ENCODE measurements at regions not wholly inside any gene's neighbourhood (a gene's known extent, or its start where the extent isn't known, plus 50 kb on each side); places are given as distances from the start of the nearest gene placed in this dataset.

DNA sequence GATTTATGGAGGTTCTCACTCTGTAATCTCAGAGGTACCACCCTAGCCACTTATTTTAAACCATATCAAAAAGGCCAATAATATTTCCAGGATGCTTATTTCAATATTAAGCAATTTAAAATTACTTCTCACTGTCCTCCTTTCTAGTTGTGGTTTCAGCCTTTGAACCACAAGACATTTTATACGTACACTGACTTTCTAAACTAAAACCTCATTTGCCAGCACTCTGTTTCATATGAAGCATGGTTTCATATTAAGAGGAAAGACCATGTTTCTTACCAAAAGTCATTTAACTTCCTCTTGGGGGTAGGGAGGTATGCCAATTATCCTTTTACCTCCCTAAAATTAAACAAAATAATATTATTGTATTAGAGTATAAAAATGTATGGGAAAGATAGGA, 399.8 kb downstream of the CDH7 start:
- intact Hi-C loops (cut with DNase I; ENCODE audit: low total_unique reads) = no loop called here
- Histone ChIP-seq H3K27me3 (no peaks in the 10 kb centered on the region), H3K27ac (no peak overlapping the region), H3K4me3 (no peak overlapping the region), H3K9me3 (no peaks in the 10 kb centered on the region), H3K4me1 (no peaks in the 10 kb centered on the region), H3K36me3 (no peaks in the 10 kb centered on the region)
- TF ChIP-seq POLR2A (IDR thresholded peaks at IDR 0.05) (no peak), POLR2AphosphoS5 (IDR thresholded peaks at IDR 0.05) (no peak), CTCF (IDR thresholded peaks at IDR 0.05) (no peak)
- no peak for DNase-seq (ENCODE audit: low spot score in 2 of 2)

DNA sequence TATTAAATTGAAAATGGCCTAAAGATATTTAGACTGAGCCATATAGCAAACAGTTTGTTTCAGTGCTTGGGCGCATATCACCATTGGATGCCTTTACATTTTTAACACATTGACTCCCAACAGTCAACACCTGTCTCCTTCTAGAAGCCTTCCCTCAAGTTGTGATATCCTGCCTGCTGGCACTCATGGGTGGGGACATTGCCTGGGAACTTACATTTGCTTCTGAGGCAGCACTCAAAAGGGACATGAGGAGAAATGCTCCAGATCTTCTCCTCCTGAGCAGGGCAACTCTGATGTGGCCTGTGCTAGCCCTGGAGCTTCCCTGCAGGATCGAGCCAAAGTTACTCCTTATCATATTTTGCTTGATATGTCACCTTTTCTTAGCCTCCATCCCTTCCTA, 392.2 kb downstream of the CDH7 start:
- Histone ChIP-seq H3K27me3 (no peaks in the 10 kb centered on the region), H3K27ac (no peak overlapping the region), H3K36me3 (no peaks in the 10 kb centered on the region), H3K4me1 (no peaks in the 10 kb centered on the region), H3K4me3 (no peak overlapping the region), H3K9me3 (no peaks in the 10 kb centered on the region)
- intact Hi-C loops (cut with DNase I; ENCODE audit: low total_unique reads) = no loop called here
- TF ChIP-seq CTCF (IDR thresholded peaks at IDR 0.05) (no peak), POLR2A (IDR thresholded peaks at IDR 0.05) (no peak), POLR2AphosphoS5 (IDR thresholded peaks at IDR 0.05) (no peak)
- DNase-seq (ENCODE audit: low spot score in 2 of 2) = no peak

DNA sequence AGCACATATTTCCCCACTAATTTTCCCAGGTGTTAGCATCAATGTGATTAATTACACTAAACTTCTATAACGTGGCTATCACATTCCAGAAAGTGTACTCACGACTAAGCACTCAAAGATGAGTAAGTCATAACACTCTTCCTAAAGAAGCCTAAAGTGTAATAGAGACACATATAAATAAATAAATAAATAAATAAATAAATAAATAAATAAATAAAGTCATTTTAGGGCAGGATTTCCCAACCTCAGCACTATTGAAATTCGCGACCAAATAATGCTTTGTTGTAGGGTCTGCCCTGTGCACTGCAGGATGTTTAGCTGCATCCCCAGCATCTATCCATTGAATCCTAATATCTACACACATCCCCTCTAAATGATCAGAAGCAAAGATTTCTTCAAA, 390.9 kb downstream of the CDH7 start:
- no peak for TF ChIP-seq CTCF (IDR thresholded peaks at IDR 0.05)
- TF ChIP-seq POLR2AphosphoS5 (IDR thresholded peaks at IDR 0.05) = no peak
- TF ChIP-seq POLR2A (IDR thresholded peaks at IDR 0.05) = no peak
- no peaks in the 10 kb centered on the region for H3K4me1 ChIP-seq

GRCh38 chr18:66138642-66139041, 387.8 kb downstream of the CDH7 start:
- Histone ChIP-seq H3K36me3 (no peaks in the 10 kb centered on the region), H3K9me3 (no peaks in the 10 kb centered on the region), H3K27ac (no peak overlapping the region), H3K4me3 (no peak overlapping the region), H3K27me3 (no peaks in the 10 kb centered on the region), H3K4me1 (no peaks in the 10 kb centered on the region)
- DNase-seq (ENCODE audit: low spot score in 2 of 2) = no peak
- intact Hi-C loops (cut with DNase I; ENCODE audit: low total_unique reads) = no loop called here
- TF ChIP-seq POLR2A (IDR thresholded peaks at IDR 0.05) (no peak), POLR2AphosphoS5 (IDR thresholded peaks at IDR 0.05) (no peak), CTCF (IDR thresholded peaks at IDR 0.05) (no peak)

More for the DNA sequence above, 390.9 kb downstream of the CDH7 start:
- Histone ChIP-seq H3K27ac (no peak overlapping the region), H3K27me3 (no peaks in the 10 kb centered on the region), H3K4me3 (no peak overlapping the region), H3K36me3 (no peaks in the 10 kb centered on the region), H3K9me3 (no peaks in the 10 kb centered on the region)
- DNase-seq (ENCODE audit: low spot score in 2 of 2) = no peak
- intact Hi-C loops (cut with DNase I; ENCODE audit: low total_unique reads) = no loop called here

DNA sequence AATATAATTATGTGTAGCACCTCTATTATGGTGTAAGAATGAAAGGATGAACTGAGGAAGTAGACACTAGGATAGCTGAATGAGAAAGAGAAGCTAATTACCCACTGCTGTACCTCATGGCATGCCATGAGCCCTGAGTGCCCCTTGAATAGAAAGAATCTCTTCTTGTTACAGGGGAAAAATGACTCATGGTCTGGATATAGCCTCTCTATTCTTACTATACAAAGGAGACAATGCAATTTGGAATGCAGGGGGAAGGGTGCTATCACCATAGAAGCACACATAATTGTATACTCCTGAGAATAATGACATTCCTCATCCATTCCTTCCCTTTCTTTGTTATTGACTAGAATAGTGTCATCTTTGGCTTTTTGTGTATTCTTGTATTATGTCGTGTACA, 385.2 kb downstream of the CDH7 start:
- H3K9me3 ChIP-seq = no peaks in the 10 kb centered on the region
- H3K4me1 ChIP-seq = no peaks in the 10 kb centered on the region
- H3K36me3 ChIP-seq = no peaks in the 10 kb centered on the region
- no peak overlapping the region for H3K4me3 ChIP-seq
- no peak overlapping the region for H3K27ac ChIP-seq
- DNase-seq (ENCODE audit: low spot score in 2 of 2) = no peak
- intact Hi-C loops (cut with DNase I; ENCODE audit: low total_unique reads) = no loop called here
- TF ChIP-seq POLR2AphosphoS5 (IDR thresholded peaks at IDR 0.05) = no peak
- TF ChIP-seq CTCF (IDR thresholded peaks at IDR 0.05) = no peak
- no peak for TF ChIP-seq POLR2A (IDR thresholded peaks at IDR 0.05)
- no peaks in the 10 kb centered on the region for H3K27me3 ChIP-seq

All from breast epithelium (tissue), 4 donors.